GM18951 (cell line): ENCODE measurements at regions not wholly inside any gene's neighbourhood (a gene's known extent, or its start where the extent isn't known, plus 50 kb on each side); places are given as distances from the start of the nearest gene placed in this dataset.

ENCODE experiments used
- POLR2A ChIP-seq: IDR thresholded peaks from 4 replicates; pipeline ENCODE4 v1.6.1; 2011; ENCODE audit warnings: mild to moderate bottlenecking; ENCODE audit not compliant: insufficient read length, insufficient read depth; ENCODE audit errors: extremely low read depth
- in situ Hi-C: fragments of 300-500 bp; cut with MboI; formaldehyde crosslinking; loops from one replicate; pipeline ENCODE4 v1.12.0; 2022; ENCODE audit warnings: low sequenced_read_pairs, mixed read lengths, inconsistent platforms; ENCODE audit not compliant: unreplicated experiment

DNA sequence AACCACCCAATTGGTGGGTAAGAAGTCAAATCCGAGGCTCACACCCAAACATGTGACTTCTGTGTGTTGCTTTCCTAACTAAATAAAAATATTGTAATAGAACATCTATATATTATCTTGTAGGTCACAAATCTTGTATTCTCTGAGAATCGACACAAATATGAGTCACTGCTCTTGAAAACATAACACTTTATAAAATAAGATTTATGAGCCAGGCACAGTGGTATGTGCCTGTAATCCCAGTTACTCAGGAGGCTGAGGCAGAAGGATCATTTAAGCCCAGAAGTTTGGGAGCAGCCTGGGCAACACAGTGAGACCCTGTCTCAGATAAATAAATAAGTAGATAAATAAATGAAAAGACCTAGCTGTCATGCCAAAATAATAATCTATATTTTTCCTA, 624.1 kb downstream of the ANXA1 start:
- in situ Hi-C loops: no loop called here
- TF ChIP-seq POLR2A: no peak

DNA sequence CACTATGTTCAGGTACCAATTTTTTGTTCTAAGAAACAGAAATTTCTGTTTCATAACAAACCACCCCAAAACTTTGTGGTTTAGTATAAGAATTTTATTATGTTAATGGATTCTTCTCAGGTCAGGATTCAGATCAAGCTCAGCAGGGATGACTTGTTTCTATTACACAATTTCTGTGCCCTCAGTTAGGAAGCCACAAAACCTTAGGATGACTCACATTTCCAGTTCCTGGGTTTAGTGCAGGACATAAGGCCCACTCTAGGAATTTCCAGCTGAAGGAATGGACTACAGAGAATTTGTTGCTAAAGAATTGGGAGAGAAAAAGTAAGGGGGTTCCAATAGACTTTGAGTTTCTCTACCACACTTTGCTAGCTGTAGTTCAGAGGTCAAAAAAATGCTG, 629.3 kb downstream of the ANXA1 start:
- no peak for TF ChIP-seq POLR2A
- in situ Hi-C loops: no loop called here

DNA sequence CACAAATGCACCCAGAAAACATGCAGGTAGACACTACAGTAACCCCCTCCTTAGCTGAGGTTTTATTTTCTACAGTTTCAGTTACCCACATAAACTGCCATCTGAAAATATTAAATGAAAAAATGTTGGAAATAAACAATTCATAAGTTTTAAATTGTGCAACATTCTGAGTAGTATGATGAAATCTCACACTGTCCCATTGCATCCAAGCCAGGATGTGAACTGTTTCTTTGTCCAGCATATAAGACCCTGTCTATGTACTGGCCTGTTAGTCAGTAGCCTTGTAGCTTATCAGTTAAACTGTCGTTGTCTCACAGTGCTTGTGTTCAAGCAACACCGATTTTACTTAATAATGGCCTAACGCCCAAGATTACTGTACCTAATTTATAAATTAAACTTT, 630.5 kb downstream of the ANXA1 start:
- in situ Hi-C loops: no loop called here
- TF ChIP-seq POLR2A: no peak

DNA sequence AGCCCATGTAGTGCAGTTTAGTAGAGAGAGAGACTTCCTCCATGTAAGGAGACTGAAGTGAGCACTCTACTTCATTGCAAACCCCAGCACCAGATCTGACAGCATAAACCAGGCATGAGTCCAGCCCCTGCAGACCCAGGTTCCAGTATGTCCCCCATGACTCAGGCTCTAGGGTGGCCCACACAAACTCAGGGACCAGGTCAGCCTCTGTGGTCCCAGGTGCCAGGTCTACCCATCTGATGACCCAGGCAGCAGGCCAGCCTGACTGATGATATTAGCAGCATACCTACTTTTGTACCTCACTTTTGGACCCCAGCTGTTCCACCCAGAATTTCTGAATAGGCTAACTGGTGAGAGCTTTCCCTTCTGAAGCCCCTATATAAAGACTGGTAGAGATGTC, 647.8 kb downstream of the ANXA1 start:
- in situ Hi-C loops: no loop called here
- TF ChIP-seq POLR2A: no peak

DNA sequence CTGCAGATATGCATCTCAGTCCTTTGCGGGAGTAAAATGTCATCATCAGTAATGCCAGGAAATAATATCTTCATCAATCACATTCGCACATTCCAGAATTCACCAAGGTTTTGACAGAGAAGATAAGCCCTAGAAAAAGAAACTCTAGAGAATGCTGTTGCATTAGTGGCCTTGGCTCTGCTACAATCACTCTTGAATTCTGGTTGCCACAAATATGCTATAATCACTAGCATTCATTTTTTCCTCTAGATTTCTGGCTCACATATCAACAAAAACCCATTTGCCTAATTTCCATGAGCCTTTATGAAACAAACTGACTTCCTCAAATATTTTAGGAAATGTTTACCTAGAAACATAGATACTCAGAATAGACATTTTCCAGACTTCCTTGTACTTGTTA, 653.4 kb downstream of the ANXA1 start:
- no peak for TF ChIP-seq POLR2A
- in situ Hi-C loops: no loop called here

DNA sequence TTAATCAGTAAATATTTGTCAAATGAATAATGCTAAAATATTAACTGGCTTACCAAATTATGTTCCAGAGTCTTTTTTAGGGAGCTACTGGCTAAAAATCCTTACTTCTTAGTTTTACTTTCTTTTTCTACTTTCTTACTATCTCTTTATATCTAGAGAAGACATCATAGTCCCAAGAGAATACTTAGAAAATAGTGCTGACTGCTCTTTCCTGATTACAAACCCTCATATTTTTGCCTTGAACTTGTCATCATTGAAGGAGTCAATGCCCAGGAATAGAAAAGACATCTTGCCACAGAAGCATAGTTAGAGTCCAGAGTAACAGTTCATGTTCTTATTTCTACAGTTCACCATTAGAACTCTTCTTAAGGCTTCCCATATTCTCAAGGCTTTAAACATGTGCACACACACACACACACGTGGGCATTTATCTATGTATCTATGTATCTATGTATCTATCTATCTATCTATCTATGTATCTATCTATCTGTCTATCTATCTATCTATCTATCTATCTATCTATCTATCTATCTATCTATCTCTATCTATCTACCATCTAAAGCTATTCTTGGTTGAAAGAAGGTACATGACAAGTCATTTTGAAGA, 654.3 kb downstream of the ANXA1 start:
- in situ Hi-C loops: no loop called here
- no peak for TF ChIP-seq POLR2A

DNA sequence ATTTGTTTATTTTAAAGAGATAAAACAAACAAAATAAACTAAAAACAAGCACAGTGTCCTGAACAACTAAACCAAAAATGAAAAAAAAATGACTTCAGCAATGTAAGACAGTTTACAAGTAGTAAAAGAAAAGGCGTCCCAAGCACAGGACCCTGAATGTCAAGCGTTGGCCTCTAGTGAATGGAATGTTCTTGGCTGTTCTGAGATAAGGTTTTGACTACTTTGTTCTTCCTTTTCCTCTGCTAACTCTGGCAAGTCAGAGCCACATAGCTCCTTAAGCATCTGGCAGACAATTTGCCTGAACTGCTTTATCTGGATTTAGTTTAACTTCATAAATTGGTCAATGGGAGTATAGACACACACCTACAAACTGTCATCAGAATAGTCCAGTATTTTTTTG, 655.2 kb downstream of the ANXA1 start:
- in situ Hi-C loops: no loop called here
- TF ChIP-seq POLR2A: no peak

DNA sequence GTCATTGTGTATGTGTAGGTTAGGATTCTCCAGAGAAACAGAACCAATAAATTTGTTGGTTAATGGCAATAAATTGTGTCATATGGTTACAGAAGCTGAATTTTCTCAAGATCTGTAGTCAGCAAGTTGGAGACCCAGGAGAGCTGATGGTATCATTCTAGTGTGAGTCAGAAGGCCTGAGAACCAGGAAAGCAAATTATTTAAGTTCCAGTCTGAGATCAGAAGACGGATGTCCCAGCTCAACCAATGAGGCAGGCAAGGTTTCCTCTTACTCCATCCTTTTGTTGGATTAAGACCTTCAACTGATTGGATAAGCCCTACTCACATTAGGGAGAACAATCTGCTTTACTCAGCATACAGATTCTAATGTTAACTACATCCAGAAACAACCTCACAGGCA, 656.3 kb downstream of the ANXA1 start:
- TF ChIP-seq POLR2A: no peak
- in situ Hi-C loops: no loop called here

DNA sequence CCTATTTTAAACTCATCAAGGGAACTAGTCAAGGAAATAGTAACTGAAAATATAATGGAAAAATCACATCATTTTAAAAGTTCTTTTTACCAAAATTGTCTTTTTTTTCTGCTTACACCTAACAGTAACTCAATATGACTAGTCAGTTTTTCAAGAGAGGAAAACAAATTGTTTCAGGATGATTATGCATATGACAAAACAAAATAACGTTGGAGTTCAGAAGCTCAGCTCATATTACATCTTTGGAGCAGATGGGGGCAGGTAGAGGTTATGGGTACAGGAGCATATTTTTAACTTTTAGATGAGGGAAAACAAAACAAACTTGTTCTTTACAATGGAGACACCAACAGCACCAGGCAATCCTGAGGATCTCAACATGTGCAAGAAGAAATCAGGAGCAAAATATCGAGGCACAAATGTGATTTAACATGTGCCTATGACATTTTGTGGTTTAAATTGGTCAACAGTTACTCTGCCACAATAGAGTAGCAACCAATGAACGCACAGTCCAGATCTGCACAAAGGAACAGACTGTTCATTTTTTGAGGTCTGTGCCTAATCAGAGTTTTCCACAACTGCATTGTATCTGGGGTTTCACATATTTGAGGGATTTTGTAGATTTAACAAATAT, 659.0 kb downstream of the ANXA1 start:
- in situ Hi-C loops: no loop called here
- TF ChIP-seq POLR2A: no peak

DNA sequence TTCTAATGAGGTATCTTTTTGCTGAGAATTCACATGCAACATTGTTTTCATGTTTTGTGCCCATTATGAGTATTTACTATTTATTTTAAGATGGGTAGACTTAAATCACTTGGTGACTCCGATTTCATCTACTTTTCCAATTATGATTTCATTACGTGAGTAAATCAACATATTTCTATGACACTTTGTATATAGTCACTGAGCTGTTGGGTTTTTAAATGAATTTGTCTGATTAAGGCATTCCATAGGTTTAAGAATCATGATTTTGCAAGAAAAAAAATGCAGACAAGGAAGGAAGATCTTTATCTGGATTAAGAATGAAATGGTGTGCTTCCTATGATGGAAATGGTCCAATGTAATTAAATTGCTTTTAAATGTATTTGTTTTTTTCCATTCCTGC, 661.9 kb downstream of the ANXA1 start:
- no peak for TF ChIP-seq POLR2A
- in situ Hi-C loops: no loop called here

DNA sequence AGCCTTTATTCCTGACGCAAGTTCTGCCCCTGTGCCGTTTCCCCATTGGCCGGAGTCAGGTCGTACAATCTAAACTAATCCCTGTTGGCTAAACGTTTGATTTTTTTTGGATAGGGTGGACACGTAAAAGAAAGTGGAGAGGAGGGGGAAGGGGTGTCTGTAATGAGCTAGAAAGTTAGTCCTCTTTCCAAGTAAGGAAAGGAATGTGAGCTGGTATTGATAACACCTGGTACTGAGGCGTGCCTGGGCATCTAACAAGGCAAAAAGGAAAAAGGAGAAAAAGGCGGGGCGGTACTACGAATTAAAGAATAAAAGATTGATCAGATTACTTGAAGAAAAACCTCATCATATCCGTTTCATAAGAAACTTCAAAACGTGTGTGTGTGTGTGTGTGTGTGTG, 665.2 kb downstream of the ANXA1 start:
- no peak for TF ChIP-seq POLR2A
- in situ Hi-C loops: no loop called here

DNA sequence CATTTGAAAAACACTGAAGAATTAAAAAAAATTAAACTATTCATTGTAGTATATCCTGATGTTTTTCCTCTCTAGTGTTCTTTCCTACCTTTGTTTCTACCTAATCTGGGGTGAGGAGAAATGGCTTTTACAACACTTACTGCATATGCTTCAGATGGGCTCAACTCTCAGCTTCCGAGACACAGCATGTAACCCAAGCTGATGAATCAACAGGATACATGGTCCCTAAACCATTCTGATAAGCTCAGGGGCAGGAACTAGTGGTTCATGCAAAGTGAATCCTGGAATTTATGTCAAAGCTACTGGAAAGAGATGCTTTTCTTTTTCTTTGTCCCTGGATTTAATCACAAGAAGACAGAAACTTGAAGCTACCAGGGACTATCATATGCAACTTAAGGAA, 672.5 kb upstream of the RORB start:
- in situ Hi-C loops: no loop called here
- TF ChIP-seq POLR2A: no peak

DNA sequence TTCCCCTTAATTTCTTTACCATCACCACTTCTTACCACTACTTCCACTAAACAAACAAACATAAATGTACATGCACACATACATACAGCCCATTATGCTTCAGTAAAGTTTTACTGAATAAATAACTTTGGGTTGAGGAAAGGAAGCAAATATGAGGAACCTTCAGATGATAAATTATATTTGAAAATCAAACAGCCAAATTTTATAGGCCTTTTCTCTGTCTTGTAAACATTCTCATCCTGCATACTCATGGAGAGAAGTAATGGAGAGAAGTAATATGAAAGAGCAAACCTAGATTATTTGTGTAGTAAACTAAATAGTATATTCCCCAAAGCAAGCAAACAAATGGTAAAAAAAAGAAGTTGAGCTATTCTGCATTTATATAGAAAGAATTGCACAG, 658.3 kb upstream of the RORB start:
- TF ChIP-seq POLR2A: no peak

DNA sequence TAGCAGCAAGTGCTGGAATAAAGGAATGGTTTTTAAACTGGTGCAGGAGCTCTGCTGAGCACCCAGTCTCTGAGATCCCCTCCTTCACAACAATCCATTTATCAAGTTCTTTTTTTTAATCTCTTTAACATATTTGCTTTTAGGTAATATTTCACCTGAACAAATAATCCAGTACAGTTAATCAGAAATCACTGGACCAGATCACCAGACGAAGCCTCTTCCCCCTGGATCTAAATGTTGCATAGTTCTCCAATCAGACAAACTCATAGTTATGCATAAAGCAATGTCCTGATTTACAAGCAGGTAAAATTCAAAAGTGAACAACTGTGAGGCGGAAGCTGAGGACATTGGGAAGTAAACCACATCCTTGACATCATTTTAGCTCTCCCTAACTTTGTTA, 657.7 kb upstream of the RORB start:
- in situ Hi-C loops: no loop called here
- TF ChIP-seq POLR2A: no peak

More for the DNA sequence above, 658.3 kb upstream of the RORB start:
- in situ Hi-C loops: no loop called here
